ENCODE measurements at regions not wholly inside any gene's neighbourhood (a gene's known extent, or its start where the extent isn't known, plus 50 kb on each side); places are given as distances from the start of the nearest gene placed in this dataset.

DNA sequence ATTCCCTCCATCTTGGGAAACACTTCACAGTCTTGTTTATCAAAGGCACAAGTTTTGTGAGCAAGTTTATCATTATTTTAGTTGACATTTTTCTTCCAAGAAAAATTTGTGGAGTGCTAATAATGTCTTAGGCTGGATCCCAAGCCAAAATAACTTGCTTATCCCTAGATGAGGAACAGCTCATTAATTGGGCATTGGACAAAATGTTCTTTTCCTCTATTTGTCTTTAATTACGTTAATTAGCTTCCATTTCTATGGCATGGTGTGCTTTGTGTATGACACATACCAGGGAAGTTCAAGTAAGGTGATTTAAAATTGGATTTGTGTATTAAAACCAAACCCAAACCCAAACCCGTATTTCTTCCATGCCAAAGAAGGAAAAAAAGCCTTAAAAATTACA lies 379.5 kb downstream of the SH3GL2 start:
- Mint-ChIP-seq H3K4me3 (ENCODE audit: unreplicated experiment) (no peak overlapping the region), H3K9me3 (ENCODE audit: unreplicated experiment) (no peaks in the 10 kb centered on the region), H3K27me3 (ENCODE audit: unreplicated experiment) (no peaks in the 10 kb centered on the region), H3K4me1 (ENCODE audit: unreplicated experiment) (no peaks in the 10 kb centered on the region), H3K36me3 (ENCODE audit: low read depth, unreplicated experiment) (no peaks in the 10 kb centered on the region), H3K27ac (ENCODE audit: unreplicated experiment) (no peak overlapping the region)
- TF ChIP-seq, protein P1, sequence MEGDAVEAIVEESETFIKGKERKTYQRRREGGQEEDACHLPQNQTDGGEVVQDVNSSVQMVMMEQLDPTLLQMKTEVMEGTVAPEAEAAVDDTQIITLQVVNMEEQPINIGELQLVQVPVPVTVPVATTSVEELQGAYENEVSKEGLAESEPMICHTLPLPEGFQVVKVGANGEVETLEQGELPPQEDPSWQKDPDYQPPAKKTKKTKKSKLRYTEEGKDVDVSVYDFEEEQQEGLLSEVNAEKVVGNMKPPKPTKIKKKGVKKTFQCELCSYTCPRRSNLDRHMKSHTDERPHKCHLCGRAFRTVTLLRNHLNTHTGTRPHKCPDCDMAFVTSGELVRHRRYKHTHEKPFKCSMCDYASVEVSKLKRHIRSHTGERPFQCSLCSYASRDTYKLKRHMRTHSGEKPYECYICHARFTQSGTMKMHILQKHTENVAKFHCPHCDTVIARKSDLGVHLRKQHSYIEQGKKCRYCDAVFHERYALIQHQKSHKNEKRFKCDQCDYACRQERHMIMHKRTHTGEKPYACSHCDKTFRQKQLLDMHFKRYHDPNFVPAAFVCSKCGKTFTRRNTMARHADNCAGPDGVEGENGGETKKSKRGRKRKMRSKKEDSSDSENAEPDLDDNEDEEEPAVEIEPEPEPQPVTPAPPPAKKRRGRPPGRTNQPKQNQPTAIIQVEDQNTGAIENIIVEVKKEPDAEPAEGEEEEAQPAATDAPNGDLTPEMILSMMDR (IDR thresholded peaks at IDR 0.05; ENCODE audit: unreplicated experiment): no peak
- DNase-seq (ENCODE audit: low spot score): no peak

- no peak overlapping the region for H3K4me3 Mint-ChIP-seq (ENCODE audit: unreplicated experiment)
- H3K4me1 Mint-ChIP-seq (ENCODE audit: unreplicated experiment): no peaks in the 10 kb centered on the region
- no peaks in the 10 kb centered on the region for H3K36me3 Mint-ChIP-seq (ENCODE audit: low read depth, unreplicated experiment)
- no peak for DNase-seq (ENCODE audit: low spot score)
- TF ChIP-seq, protein P1 (IDR thresholded peaks at IDR 0.05; ENCODE audit: unreplicated experiment): no peak
- no peak overlapping the region for H3K27ac Mint-ChIP-seq (ENCODE audit: unreplicated experiment)
- no peaks in the 10 kb centered on the region for H3K27me3 Mint-ChIP-seq (ENCODE audit: unreplicated experiment)
- no peaks in the 10 kb centered on the region for H3K9me3 Mint-ChIP-seq (ENCODE audit: unreplicated experiment)
Observed at GRCh38 chr9:17962747-17963146, 383.9 kb downstream of the SH3GL2 start.

GRCh38 chr9:17963498-17963897 lies 384.6 kb downstream of the SH3GL2 start:
- Mint-ChIP-seq H3K27me3 (ENCODE audit: unreplicated experiment) (no peaks in the 10 kb centered on the region), H3K4me3 (ENCODE audit: unreplicated experiment) (no peak overlapping the region), H3K36me3 (ENCODE audit: low read depth, unreplicated experiment) (no peaks in the 10 kb centered on the region), H3K4me1 (ENCODE audit: unreplicated experiment) (no peaks in the 10 kb centered on the region), H3K9me3 (ENCODE audit: unreplicated experiment) (no peaks in the 10 kb centered on the region), H3K27ac (ENCODE audit: unreplicated experiment) (no peak overlapping the region)
- no peak for DNase-seq (ENCODE audit: low spot score)
- TF ChIP-seq, protein P1 (IDR thresholded peaks at IDR 0.05; ENCODE audit: unreplicated experiment): no peak

DNA sequence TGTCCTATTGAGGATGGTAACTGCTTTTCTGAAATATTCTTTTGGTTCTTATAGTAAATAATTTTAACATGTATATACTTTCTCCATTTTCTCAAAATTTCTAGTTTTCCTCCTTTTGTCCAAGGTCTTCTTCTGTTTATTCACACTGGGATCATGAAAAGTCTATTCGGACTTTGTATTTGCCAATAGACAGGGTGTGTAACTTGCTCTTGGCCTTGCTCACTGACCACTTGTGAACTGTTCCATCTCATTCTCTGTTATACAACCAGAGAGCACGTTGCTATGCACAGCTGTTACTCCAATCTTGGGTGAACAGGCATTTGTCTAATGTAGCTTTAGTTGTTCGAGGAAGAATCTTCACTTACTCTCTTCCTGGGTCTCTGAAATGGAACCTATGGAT lies 388.9 kb downstream of the SH3GL2 start:
- Mint-ChIP-seq H3K27me3 (ENCODE audit: unreplicated experiment) (no peaks in the 10 kb centered on the region), H3K36me3 (ENCODE audit: low read depth, unreplicated experiment) (no peaks in the 10 kb centered on the region), H3K9me3 (ENCODE audit: unreplicated experiment) (no peaks in the 10 kb centered on the region), H3K27ac (ENCODE audit: unreplicated experiment) (no peak overlapping the region), H3K4me1 (ENCODE audit: unreplicated experiment) (no peaks in the 10 kb centered on the region), H3K4me3 (ENCODE audit: unreplicated experiment) (no peak overlapping the region)
- no peak for DNase-seq (ENCODE audit: low spot score)
- TF ChIP-seq, protein P1 (IDR thresholded peaks at IDR 0.05; ENCODE audit: unreplicated experiment): no peak

- TF ChIP-seq, protein P1 (IDR thresholded peaks at IDR 0.05; ENCODE audit: unreplicated experiment): no peak
- Mint-ChIP-seq H3K4me1 (ENCODE audit: unreplicated experiment) (no peaks in the 10 kb centered on the region), H3K9me3 (ENCODE audit: unreplicated experiment) (no peaks in the 10 kb centered on the region), H3K27me3 (ENCODE audit: unreplicated experiment) (no peaks in the 10 kb centered on the region), H3K27ac (ENCODE audit: unreplicated experiment) (no peak overlapping the region), H3K4me3 (ENCODE audit: unreplicated experiment) (no peak overlapping the region), H3K36me3 (ENCODE audit: low read depth, unreplicated experiment) (no peaks in the 10 kb centered on the region)
- no peak for DNase-seq (ENCODE audit: low spot score)
Observed at GRCh38 chr9:17969232-17969631, 390.4 kb downstream of the SH3GL2 start.

All from endothelial cell (in vitro differentiated cells).